GM12878 (cell line): ENCODE measurements at regions not wholly inside any gene's neighbourhood (a gene's known extent, or its start where the extent isn't known, plus 50 kb on each side); places are given as distances from the start of the nearest gene placed in this dataset.

ENCODE experiments used
- BCL11A ChIP-seq: IDR thresholded peaks from 2 replicates; pipeline ENCODE4 v1.6.1; 2011; ENCODE audit warnings: low read depth, low read length
- RFX5 ChIP-seq: IDR thresholded peaks from 2 replicates; pipeline ENCODE4 v1.6.1; 2011; ENCODE audit warnings: low read depth, low read length, improper control_type of control experiment
- ZNF217 ChIP-seq: fragments of 450-650 bp; IDR thresholded peaks from 2 replicates; pipeline ENCODE4 v1.6.1; 2017; ENCODE audit warnings: antibody characterized with exemption, mild to moderate bottlenecking
- TF ChIP-seq, protein P1 (sequence below): fragments of 450-650 bp; IDR thresholded peaks from 2 replicates; pipeline ENCODE4 v1.6.1; 2017; ENCODE audit warnings: mild to moderate bottlenecking, low read depth, inconsistent platforms; ENCODE audit not compliant: poor library complexity, severe bottlenecking
- TF ChIP-seq, protein P2 (sequence below): fragments of 450-650 bp; IDR thresholded peaks from 2 replicates; pipeline ENCODE4 v1.6.1; 2018; ENCODE audit warnings: mild to moderate bottlenecking, low read depth, moderate library complexity; ENCODE audit not compliant: partially characterized antibody
- TF ChIP-seq, protein P3 (sequence below): fragments of 450-650 bp; IDR thresholded peaks from 2 replicates; pipeline ENCODE4 v1.6.1; 2017; ENCODE audit warnings: mild to moderate bottlenecking, moderate library complexity

DNA sequence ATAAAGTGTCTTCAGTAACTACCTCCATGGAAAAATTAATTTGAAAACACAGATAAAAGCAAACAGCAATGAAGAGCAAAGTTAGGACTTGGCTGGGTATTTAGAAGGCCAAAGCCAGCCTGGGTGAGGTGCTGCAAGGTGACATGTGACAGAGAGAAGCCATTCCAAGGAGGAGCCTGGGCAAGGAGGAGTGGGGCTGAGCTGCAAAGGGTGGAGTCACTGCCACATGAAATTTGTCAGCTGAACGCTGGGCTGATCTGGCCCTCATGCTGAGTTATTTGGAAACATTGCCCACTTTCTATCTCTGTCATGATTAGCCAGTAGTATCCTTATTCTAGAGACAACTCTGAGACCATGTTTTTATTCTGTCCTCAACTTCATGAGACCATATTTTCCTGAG, 76.3 kb downstream of the PERP start (continued):
- TF ChIP-seq, protein P1, sequence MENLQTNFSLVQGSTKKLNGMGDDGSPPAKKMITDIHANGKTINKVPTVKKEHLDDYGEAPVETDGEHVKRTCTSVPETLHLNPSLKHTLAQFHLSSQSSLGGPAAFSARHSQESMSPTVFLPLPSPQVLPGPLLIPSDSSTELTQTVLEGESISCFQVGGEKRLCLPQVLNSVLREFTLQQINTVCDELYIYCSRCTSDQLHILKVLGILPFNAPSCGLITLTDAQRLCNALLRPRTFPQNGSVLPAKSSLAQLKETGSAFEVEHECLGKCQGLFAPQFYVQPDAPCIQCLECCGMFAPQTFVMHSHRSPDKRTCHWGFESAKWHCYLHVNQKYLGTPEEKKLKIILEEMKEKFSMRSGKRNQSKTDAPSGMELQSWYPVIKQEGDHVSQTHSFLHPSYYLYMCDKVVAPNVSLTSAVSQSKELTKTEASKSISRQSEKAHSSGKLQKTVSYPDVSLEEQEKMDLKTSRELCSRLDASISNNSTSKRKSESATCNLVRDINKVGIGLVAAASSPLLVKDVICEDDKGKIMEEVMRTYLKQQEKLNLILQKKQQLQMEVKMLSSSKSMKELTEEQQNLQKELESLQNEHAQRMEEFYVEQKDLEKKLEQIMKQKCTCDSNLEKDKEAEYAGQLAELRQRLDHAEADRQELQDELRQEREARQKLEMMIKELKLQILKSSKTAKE = no peak
- TF ChIP-seq RFX5 (no peak), BCL11A (no peak), ZNF217 (no peak)
- TF ChIP-seq, protein P2, sequence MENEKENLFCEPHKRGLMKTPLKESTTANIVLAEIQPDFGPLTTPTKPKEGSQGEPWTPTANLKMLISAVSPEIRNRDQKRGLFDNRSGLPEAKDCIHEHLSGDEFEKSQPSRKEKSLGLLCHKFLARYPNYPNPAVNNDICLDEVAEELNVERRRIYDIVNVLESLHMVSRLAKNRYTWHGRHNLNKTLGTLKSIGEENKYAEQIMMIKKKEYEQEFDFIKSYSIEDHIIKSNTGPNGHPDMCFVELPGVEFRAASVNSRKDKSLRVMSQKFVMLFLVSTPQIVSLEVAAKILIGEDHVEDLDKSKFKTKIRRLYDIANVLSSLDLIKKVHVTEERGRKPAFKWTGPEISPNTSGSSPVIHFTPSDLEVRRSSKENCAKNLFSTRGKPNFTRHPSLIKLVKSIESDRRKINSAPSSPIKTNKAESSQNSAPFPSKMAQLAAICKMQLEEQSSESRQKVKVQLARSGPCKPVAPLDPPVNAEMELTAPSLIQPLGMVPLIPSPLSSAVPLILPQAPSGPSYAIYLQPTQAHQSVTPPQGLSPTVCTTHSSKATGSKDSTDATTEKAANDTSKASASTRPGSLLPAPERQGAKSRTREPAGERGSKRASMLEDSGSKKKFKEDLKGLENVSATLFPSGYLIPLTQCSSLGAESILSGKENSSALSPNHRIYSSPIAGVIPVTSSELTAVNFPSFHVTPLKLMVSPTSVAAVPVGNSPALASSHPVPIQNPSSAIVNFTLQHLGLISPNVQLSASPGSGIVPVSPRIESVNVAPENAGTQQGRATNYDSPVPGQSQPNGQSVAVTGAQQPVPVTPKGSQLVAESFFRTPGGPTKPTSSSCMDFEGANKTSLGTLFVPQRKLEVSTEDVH = no peak
- TF ChIP-seq, protein P3, sequence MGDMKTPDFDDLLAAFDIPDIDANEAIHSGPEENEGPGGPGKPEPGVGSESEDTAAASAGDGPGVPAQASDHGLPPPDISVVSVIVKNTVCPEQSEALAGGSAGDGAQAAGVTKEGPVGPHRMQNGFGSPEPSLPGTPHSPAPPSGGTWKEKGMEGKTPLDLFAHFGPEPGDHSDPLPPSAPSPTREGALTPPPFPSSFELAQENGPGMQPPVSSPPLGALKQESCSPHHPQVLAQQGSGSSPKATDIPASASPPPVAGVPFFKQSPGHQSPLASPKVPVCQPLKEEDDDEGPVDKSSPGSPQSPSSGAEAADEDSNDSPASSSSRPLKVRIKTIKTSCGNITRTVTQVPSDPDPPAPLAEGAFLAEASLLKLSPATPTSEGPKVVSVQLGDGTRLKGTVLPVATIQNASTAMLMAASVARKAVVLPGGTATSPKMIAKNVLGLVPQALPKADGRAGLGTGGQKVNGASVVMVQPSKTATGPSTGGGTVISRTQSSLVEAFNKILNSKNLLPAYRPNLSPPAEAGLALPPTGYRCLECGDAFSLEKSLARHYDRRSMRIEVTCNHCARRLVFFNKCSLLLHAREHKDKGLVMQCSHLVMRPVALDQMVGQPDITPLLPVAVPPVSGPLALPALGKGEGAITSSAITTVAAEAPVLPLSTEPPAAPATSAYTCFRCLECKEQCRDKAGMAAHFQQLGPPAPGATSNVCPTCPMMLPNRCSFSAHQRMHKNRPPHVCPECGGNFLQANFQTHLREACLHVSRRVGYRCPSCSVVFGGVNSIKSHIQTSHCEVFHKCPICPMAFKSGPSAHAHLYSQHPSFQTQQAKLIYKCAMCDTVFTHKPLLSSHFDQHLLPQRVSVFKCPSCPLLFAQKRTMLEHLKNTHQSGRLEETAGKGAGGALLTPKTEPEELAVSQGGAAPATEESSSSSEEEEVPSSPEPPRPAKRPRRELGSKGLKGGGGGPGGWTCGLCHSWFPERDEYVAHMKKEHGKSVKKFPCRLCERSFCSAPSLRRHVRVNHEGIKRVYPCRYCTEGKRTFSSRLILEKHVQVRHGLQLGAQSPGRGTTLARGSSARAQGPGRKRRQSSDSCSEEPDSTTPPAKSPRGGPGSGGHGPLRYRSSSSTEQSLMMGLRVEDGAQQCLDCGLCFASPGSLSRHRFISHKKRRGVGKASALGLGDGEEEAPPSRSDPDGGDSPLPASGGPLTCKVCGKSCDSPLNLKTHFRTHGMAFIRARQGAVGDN = no peak
